Common myeloid progenitor, CD34-positive (primary cell): ENCODE measurements at regions not wholly inside any gene's neighbourhood (a gene's known extent, or its start where the extent isn't known, plus 50 kb on each side); places are given as distances from the start of the nearest gene placed in this dataset.

Source experiments
- CTCF ChIA-PET: fragments of 350-600 bp; sonication (Branson Sonifier 250); formaldehyde crosslinking; loops from one replicate; lab custom pipeline; 2021; ENCODE audit warnings: antibody characterized with exemption; lab: Charles Lee
- POLR2A ChIA-PET: fragments of 350-600 bp; sonication (Branson Sonifier 250); formaldehyde crosslinking; loops from one replicate; lab custom pipeline; 2021; ENCODE audit warnings: antibody characterized with exemption; lab: Charles Lee
- DNase-seq, 3 donors: peaks; one replicate each; pipeline versions ENCODE4 v3.0.0 to v3.0.0-alpha.2; 2013
- H3K27ac ChIP-seq, 2 experiments: 1 replicate in 1 of 2; 2 replicates in 1 of 2; pipeline ENCODE4 v1.7.0; 2013; ENCODE audit warnings: inconsistent platforms in 2 of 2, low read length in 2 of 2, mild to moderate bottlenecking in 2 of 2, low read depth in 1 of 2, moderate library complexity in 1 of 2; ENCODE audit not compliant: severe bottlenecking in 2 of 2, insufficient read depth in 1 of 2, poor library complexity in 1 of 2
- H3K27me3 ChIP-seq, 5 experiments: replicated peaks in 2 of 5; 1 replicate in 3 of 5; 2 replicates in 2 of 5; pipeline versions ENCODE4 v1.6.1 to v1.7.0; 2013; ENCODE audit warnings: low read length in 4 of 5, mild to moderate bottlenecking in 2 of 5, moderate library complexity in 2 of 5, inconsistent platforms in 1 of 5; ENCODE audit not compliant: insufficient read depth in 5 of 5, control insufficient read depth in 4 of 5
- H3K36me3 ChIP-seq, 4 experiments: 1 replicate in 2 of 4; 2 replicates in 2 of 4; pipeline versions ENCODE4 v1.6.1 to v1.7.0; 2013; ENCODE audit warnings: low read length in 3 of 4, control low read depth in 1 of 4, mild to moderate bottlenecking in 1 of 4; ENCODE audit not compliant: control insufficient read depth in 4 of 4, insufficient read depth in 4 of 4
- H3K4me1 ChIP-seq, 4 experiments: 1 replicate in 3 of 4; 2 replicates in 1 of 4; pipeline versions ENCODE4 v1.6.1 to v1.7.1; 2013; ENCODE audit warnings: low read length in 3 of 4, mild to moderate bottlenecking in 3 of 4, control low read depth in 1 of 4, inconsistent platforms in 1 of 4, moderate library complexity in 1 of 4; ENCODE audit not compliant: control insufficient read depth in 4 of 4, insufficient read depth in 4 of 4; ENCODE audit errors: control extremely low read depth in 1 of 4
- H3K4me3 ChIP-seq, 7 experiments: 1 replicate in 4 of 7; 2 replicates in 3 of 7; pipeline versions ENCODE4 v1.5.1 to v1.7.0; 2013; ENCODE audit warnings: mild to moderate bottlenecking in 7 of 7, low read length in 6 of 7, moderate library complexity in 6 of 7, inconsistent platforms in 2 of 7, low read depth in 2 of 7, control low read depth in 1 of 7; ENCODE audit not compliant: insufficient read depth in 4 of 7, control insufficient read depth in 1 of 7; ENCODE audit errors: extremely low read depth in 1 of 7
- H3K9me3 ChIP-seq, 5 experiments: 1 replicate in 4 of 5; 2 replicates in 1 of 5; pipeline versions ENCODE4 v1.6.1 to v1.7.1; 2013; ENCODE audit warnings: low read length in 4 of 5, mild to moderate bottlenecking in 2 of 5, inconsistent platforms in 1 of 5, low read depth in 1 of 5, moderate library complexity in 1 of 5; ENCODE audit not compliant: control insufficient read depth in 4 of 5, insufficient read depth in 2 of 5; ENCODE audit errors: control extremely low read depth in 1 of 5
- WGBS: methylation state at CpG from one replicate; pipeline ENCODE4 v1.1.5; 2013; ENCODE audit not compliant: insufficient coverage; 5-methylcytosine and 5-hydroxymethylcytosine counted together

DNA sequence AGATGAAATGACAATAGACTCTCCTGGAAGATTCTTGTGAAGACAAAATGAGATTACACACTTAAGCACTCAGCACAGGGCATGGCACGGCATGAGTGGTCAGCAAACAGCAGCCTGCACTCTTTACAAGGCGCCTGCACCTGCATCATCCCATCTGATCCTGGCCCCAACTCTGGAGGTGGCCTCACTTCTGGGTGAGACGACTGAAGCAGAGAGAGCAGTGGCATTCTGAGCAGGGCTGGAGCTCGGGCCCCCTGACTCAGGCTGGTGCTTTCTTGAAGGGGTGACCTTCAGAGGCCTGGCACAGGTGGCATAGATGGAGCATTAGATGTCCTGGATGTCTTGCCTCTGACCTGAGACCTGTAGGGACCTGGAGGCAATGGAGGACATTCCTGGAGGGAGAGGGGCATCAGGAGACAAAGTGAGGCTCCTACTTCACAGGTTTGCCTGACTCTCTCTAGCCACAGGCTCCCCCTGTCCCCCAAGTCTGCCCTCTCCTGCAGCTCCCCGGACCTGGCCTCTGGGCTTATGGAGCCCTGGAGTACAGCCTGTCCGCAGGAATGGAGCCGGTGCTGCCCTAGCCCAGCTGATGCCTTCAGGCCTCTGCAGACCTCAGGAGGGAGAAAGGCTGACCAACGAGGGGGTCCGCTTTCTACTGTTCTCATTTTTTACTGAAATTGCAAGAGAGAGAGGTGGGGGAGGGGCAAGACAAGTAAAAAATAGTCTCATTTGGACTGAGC, 65.5 kb upstream of the THY1 start:
- H3K27ac ChIP-seq: no peak overlapping the region
- H3K4me1 ChIP-seq: no peaks in the 10 kb centered on the region
- peaks cover 0 to 10% (median 0%) of the 10 kb centered on the region in 5 experiments for H3K27me3 ChIP-seq
- ChIA-PET POLR2A (interaction anchor here (0.6 kb wide), 1 partner anchor 163 kb away, joined by 3 read pairs; no protein-coding TSS in a partner anchor), CTCF (interaction anchor here (1.2 kb wide), 1 partner anchor 14 kb away, joined by 3 read pairs; no protein-coding TSS in a partner anchor)
- H3K36me3 ChIP-seq: no peaks in the 10 kb centered on the region
- DNase-seq: no peak
- no peak overlapping the region for H3K4me3 ChIP-seq
- no peaks in the 10 kb centered on the region for H3K9me3 ChIP-seq
- WGBS: 88% methylated on average over 6 of the region's 9 CpGs

DNA sequence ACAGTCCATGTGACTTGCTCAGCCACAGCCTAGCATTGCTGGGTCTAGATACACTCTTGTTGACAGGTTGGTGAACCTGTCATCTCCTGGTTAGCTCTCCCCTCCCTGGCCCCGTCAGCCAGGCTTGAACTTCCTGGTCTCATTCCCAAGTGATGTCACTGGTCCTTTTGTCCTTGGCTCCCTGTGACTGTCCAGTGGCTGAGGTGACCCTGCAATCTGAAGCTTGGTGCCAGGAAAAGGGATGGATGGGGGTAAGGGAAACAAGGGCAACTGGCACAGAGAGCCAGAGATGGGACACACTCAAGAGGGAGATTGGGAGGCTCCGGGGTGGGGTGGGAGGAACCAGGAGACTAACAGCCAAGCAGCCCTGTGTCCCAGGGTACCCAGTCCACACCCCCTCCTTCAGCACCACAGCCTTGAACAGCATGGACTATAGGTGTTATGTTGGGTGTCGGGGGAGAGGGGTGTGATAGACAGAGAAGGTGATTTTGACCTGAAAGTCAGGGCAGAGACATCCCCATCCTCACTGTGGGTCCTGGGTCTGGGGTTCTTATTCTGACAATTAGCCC, 63.8 kb upstream of the THY1 start:
- no peak overlapping the region for H3K27ac ChIP-seq
- H3K4me1 ChIP-seq: no peaks in the 10 kb centered on the region
- no peaks in the 10 kb centered on the region for H3K36me3 ChIP-seq
- no CpG with 5 or more reads among the region's 3 CpGs for WGBS
- ChIA-PET POLR2A (no interaction called here), CTCF (interaction anchor here (1.1 to 1.6 kb wide), 2 partner anchors 10 to 12 kb away, joined by 4 read pairs; no protein-coding TSS in a partner anchor)
- no peak for DNase-seq
- peaks cover 0 to 11% (median 0%) of the 10 kb centered on the region in 5 experiments for H3K27me3 ChIP-seq
- no peak overlapping the region for H3K4me3 ChIP-seq
- no peaks in the 10 kb centered on the region for H3K9me3 ChIP-seq

DNA sequence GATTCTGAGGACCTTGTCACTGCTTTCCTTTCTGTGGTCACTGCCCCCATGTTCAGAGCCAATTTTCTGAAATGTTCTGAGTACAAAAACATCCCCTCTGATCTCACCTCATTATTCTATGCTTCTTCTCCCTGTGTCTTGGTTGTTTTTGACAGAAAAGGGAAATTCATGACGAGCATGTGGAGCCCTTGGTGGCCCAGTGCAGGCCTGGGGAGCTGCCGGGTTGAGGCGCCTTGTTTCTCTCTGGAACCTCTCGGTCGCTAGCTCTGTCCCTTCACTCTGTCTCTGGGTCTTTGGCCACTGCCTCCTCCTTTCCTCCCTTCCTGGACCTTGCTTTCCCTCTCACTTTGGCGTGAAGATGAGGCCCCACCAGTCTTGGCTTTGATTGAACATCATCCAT, 63.0 kb upstream of the THY1 start:
- Histone ChIP-seq H3K4me1 (no peaks in the 10 kb centered on the region), H3K36me3 (no peaks in the 10 kb centered on the region), H3K27ac (no peak overlapping the region), H3K27me3 (peaks cover 0 to 11% (median 0%) of the 10 kb centered on the region in 5 experiments), H3K9me3 (no peaks in the 10 kb centered on the region), H3K4me3 (no peak overlapping the region)
- CTCF ChIA-PET: interaction anchor here (1.6 kb wide), 2 partner anchors 11 to 44 kb away, joined by 4 read pairs; no protein-coding TSS in a partner anchor
- POLR2A ChIA-PET: no interaction called here
- no CpG with 5 or more reads among the region's 6 CpGs for WGBS
- no peak for DNase-seq

DNA sequence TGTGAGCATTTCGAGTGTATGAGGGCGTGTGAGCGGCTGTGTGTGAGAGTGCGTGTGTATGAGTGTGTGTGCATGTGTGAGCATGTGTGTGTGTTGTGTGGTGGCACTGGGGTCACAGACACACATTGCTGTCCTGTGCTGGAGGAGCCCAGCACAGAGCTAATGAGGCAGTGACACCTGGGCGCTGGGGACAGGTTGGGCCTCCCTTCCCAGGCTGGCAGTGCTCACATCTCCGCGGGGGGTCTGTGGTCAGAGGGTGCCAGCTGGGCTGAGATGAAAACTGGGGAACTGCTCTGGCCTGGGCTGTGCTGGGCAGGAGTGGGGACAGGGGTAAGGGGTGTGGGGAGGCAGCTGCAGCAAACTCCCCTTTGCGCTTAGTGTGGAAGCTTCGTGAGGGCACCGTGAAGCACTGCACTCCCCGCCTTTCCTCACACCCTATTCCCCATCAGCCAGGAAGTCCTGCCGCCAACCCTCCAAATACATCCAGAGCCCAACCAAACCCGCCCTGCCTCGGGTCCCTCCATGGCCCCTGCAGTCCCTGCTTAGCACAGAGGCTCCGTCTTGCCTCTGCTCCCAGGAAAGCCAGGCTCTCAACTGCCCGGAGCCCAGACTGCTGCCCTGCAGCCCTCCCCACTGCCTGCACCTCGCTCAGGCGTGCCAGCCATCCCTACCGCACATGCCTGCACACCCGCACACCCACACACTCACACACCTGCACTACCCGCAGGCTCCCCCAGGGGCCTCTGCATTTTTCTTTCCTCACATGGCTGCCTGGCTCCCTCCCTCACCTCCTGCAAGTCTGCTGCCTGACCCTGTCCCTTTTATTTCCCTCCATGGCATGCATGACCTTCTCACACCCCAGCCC, 62.0 kb upstream of the THY1 start:
- CTCF ChIA-PET: interaction anchor here (1.0 to 2.6 kb wide), 3 partner anchors 10 to 49 kb away, joined by 3 to 11 read pairs (median 4); no protein-coding TSS in a partner anchor
- Histone ChIP-seq H3K4me1 (no peaks in the 10 kb centered on the region), H3K4me3 (no peak overlapping the region), H3K9me3 (no peaks in the 10 kb centered on the region), H3K27ac (no peak overlapping the region), H3K27me3 (peaks cover 0 to 11% (median 0%) of the 10 kb centered on the region in 5 experiments), H3K36me3 (no peaks in the 10 kb centered on the region)
- no peak for DNase-seq
- POLR2A ChIA-PET: no interaction called here
- WGBS: 96% methylated on average over 18 of the region's 21 CpGs

DNA sequence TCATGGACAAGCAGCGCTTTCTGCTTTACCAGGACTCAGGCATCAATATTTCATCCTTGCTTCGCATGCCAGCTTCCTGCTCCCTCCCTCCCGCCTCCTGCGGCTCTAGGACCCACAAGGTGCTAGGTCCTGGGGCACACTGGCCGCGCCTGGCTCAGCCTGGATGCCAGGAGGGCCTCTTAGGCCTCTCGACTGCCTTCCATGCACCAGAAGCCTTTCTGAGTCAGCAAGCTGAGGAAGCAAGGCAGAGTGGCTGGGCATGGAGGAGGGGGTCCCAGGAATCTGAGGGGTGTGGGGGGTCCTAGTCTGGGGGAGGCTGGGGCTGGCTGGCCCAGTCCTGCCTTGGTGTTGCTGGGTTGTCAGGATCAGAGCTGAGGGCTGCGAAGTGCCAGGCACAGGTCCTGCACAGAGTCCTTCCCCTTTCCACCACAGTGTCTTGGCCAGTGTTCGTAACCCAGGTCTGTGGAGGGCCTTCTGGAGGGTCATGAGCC, 61.0 kb upstream of the THY1 start:
- Histone ChIP-seq H3K36me3 (no peaks in the 10 kb centered on the region), H3K27me3 (peaks cover 0 to 9% (median 0%) of the 10 kb centered on the region in 5 experiments), H3K27ac (no peak overlapping the region), H3K9me3 (no peaks in the 10 kb centered on the region), H3K4me1 (no peaks in the 10 kb centered on the region), H3K4me3 (no peak overlapping the region)
- ChIA-PET POLR2A (no interaction called here), CTCF (interaction anchor here (1.2 to 2.6 kb wide), 2 partner anchors 9 to 50 kb away, joined by 7 to 11 read pairs; no protein-coding TSS in a partner anchor)
- DNase-seq: no peak
- WGBS: 96% methylated on average over 8 of the region's 9 CpGs

DNA sequence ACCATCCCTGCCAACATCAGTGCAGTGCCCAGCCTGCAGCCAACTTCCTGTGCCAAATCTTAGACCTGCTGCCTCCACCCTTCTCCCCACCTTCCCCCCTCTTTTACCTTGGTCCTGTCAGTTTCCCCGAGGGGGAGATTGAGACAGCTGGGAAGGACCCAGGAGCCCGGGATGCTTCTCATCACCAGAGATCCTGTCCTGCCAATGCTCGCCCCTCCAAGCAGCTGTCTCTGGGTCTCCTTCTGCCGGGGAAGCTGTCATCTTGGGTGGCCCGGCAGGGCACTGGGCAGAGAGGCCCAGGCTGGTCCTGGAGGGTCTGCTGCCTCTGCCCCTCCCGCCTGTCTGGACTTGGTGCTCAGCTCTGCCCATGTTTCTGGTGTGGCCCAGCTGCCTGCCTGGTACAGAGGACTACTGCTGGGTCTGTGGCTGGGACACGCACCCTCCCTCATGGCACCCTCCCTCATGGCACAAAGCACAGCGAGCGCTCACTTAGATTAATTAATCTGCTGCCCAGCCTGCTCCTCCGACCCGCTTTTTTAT, 60.4 kb upstream of the THY1 start:
- ChIA-PET CTCF (interaction anchor here (0.7 to 2.6 kb wide), 4 partner anchors 9 to 625 kb away, joined by 3 to 11 read pairs (median 6); no protein-coding TSS in a partner anchor), POLR2A (no interaction called here)
- H3K36me3 ChIP-seq: no peaks in the 10 kb centered on the region
- H3K27me3 ChIP-seq: peaks cover 0 to 8% (median 0%) of the 10 kb centered on the region in 5 experiments
- no peaks in the 10 kb centered on the region for H3K4me1 ChIP-seq
- no peak overlapping the region for H3K4me3 ChIP-seq
- no peak overlapping the region for H3K27ac ChIP-seq
- no peak for DNase-seq
- H3K9me3 ChIP-seq: no peaks in the 10 kb centered on the region
- WGBS: 94% methylated on average over 11 of the region's 11 CpGs
